ENCODE measurements at regions not wholly inside any gene's neighbourhood (a gene's known extent, or its start where the extent isn't known, plus 50 kb on each side); places are given as distances from the start of the nearest gene placed in this dataset.

DNA sequence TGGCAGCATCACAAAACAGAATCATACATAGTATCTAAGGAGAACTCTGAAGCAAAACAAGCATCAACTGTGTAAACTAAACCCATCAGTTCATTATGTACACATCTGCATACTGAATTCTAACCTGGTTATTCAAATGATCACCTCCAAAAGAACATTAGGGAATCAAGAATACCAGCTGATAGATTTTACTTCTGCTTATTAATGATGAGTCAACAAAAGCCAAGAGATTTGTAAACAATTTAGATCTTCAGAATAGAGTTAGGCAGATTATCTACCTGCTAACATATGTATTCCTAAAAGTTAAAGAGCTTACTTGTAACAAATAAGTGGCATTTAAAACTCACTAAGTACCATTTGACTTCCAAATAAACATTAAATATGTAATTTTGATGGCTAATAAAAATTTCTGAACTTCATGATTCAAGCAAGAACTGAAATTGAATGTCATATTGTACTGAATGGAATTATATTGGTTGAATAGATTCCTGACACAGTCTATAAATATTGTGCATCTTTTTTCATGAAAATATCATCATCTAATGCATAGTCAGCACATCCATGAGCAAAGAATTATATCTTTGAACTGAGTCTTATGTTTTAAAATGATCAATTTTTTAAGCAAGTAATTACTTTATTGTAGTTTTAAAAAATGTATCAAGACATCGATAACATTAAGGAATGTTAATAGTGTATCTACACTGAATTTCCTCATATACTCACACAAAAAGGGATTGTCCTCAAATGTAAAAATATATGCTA is 470.5 kb downstream of the GRXCR1 start:
- ChIA-PET POLR2A (ENCODE audit: low non-redundant PET) (no interaction called here), CTCF (no interaction called here)
- no peak for DNase-seq (ENCODE audit: low spot score)
- Histone ChIP-seq H3K9me3 (ENCODE audit: low read depth, low read length, poor library complexity, severe bottlenecking) (peaks cover 10% of the 10 kb centered on the region), H3K27ac (ENCODE audit: low read depth, low read length, poor library complexity, severe bottlenecking) (no peak overlapping the region), H3K4me3 (ENCODE audit: low read depth, low read length, poor library complexity, severe bottlenecking) (no peak overlapping the region), H3K27me3 (replicated peaks; ENCODE audit: insufficient read depth, low read depth, low read length, poor library complexity) (no peaks in the 10 kb centered on the region), H3K36me3 (ENCODE audit: insufficient read depth, low read length, poor library complexity, severe bottlenecking) (no peaks in the 10 kb centered on the region), H3K4me1 (ENCODE audit: insufficient read depth, low read length, poor library complexity, severe bottlenecking) (no peaks in the 10 kb centered on the region)
- intact Hi-C loops (cut with micrococcal nuclease; ENCODE audit: unreplicated experiment) = no loop called here
- BruUV-seq (replicated peaks) = no TSS peak
- TF ChIP-seq EZH2 (IDR thresholded peaks at IDR 0.05; ENCODE audit: borderline replicate concordance, low read depth, low read length, poor library complexity, severe bottlenecking) (no peak), CTCF (conservative IDR thresholded peaks at IDR 0.05; ENCODE audit: low read depth, low read length) (no peak)

DNA sequence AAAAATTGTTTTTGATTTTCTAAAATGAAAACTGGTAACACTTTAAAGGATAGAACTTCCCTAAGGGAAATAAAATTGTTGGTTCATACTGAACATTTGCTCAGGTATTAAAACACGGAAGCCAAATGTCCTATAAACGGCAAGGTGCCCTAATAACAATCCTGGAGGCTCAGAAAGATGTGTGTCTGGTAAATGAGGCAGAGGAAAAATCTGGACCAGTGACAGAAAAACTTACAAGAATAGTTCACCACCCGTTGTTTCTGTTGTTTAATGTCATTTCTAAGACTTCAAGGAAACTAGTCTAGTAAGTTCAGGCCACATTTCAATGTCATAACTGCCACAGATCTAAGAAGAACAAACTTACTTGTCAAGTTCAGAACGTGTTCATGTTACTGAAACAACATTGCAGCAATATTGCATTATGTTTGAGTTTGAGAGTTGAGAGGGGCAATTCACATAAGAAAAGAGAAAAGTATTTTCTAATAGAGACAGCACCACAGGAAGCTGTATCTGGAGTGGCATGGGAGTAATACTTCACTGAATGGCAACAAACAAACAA is 476.6 kb downstream of the GRXCR1 start:
- CTCF ChIA-PET = no interaction called here
- TF ChIP-seq EZH2 (IDR thresholded peaks at IDR 0.05; ENCODE audit: borderline replicate concordance, low read depth, low read length, poor library complexity, severe bottlenecking) (no peak), CTCF (conservative IDR thresholded peaks at IDR 0.05; ENCODE audit: low read depth, low read length) (no peak)
- no TSS peak for BruUV-seq (replicated peaks)

GRCh38 chr4:43373201-43373600 is 480.7 kb downstream of the GRXCR1 start:
- CTCF ChIA-PET = no interaction called here
- no peak overlapping the region for H3K27ac ChIP-seq (ENCODE audit: low read depth, low read length, poor library complexity, severe bottlenecking)

More for the DNA sequence above, 476.6 kb downstream of the GRXCR1 start:
- Histone ChIP-seq H3K36me3 (ENCODE audit: insufficient read depth, low read length, poor library complexity, severe bottlenecking) (no peaks in the 10 kb centered on the region), H3K4me1 (ENCODE audit: insufficient read depth, low read length, poor library complexity, severe bottlenecking) (no peaks in the 10 kb centered on the region), H3K4me3 (ENCODE audit: low read depth, low read length, poor library complexity, severe bottlenecking) (no peak overlapping the region), H3K27ac (ENCODE audit: low read depth, low read length, poor library complexity, severe bottlenecking) (no peak overlapping the region), H3K9me3 (ENCODE audit: low read depth, low read length, poor library complexity, severe bottlenecking) (peaks cover 29% of the 10 kb centered on the region), H3K27me3 (replicated peaks; ENCODE audit: insufficient read depth, low read depth, low read length, poor library complexity) (no peaks in the 10 kb centered on the region)
- POLR2A ChIA-PET (ENCODE audit: low non-redundant PET) = no interaction called here
- intact Hi-C loops (cut with micrococcal nuclease; ENCODE audit: unreplicated experiment) = no loop called here
- DNase-seq (ENCODE audit: low spot score) = no peak

More at GRCh38 chr4:43373201-43373600, 480.7 kb downstream of the GRXCR1 start:
- TF ChIP-seq CTCF (conservative IDR thresholded peaks at IDR 0.05; ENCODE audit: low read depth, low read length) (no peak), EZH2 (IDR thresholded peaks at IDR 0.05; ENCODE audit: borderline replicate concordance, low read depth, low read length, poor library complexity, severe bottlenecking) (no peak)
- POLR2A ChIA-PET (ENCODE audit: low non-redundant PET) = no interaction called here
- no peak overlapping the region for H3K4me3 ChIP-seq (ENCODE audit: low read depth, low read length, poor library complexity, severe bottlenecking)
- H3K36me3 ChIP-seq (ENCODE audit: insufficient read depth, low read length, poor library complexity, severe bottlenecking) = no peaks in the 10 kb centered on the region
- H3K4me1 ChIP-seq (ENCODE audit: insufficient read depth, low read length, poor library complexity, severe bottlenecking) = no peaks in the 10 kb centered on the region
- no peaks in the 10 kb centered on the region for H3K27me3 ChIP-seq (replicated peaks; ENCODE audit: insufficient read depth, low read depth, low read length, poor library complexity)
- intact Hi-C loops (cut with micrococcal nuclease; ENCODE audit: unreplicated experiment) = no loop called here
- DNase-seq (ENCODE audit: low spot score) = no peak
- peaks cover 32% of the 10 kb centered on the region for H3K9me3 ChIP-seq (ENCODE audit: low read depth, low read length, poor library complexity, severe bottlenecking)
- BruUV-seq (replicated peaks) = no TSS peak
